HuH-7.5 (cell line): ENCODE measurements at regions not wholly inside any gene's neighbourhood (a gene's known extent, or its start where the extent isn't known, plus 50 kb on each side); places are given as distances from the start of the nearest gene placed in this dataset.

ENCODE experiments used
- DNase-seq: peaks from one replicate; pipeline ENCODE4 v3.0.0; 2011; ENCODE audit warnings: low spot score

- no peak for DNase-seq
These were observed 85.0 kb downstream of the NUF2 start for GRCh38 chr1:163406772-163407171.

GRCh38 chr1:163408262-163408661, 86.5 kb downstream of the NUF2 start:
- DNase-seq, result no peak

- no peak for DNase-seq
These were observed 88.6 kb downstream of the NUF2 start for GRCh38 chr1:163410073-163410999.

- DNase-seq, result no peak
These were observed 90.5 kb downstream of the NUF2 start for GRCh38 chr1:163412221-163412620.

GRCh38 chr1:163414778-163415177, 93.0 kb downstream of the NUF2 start:
- DNase-seq, result no peak

- DNase-seq, result no peak
These were observed 99.9 kb downstream of the NUF2 start for GRCh38 chr1:163421701-163422100.

- DNase-seq, result no peak
These were observed 101.1 kb downstream of the NUF2 start for GRCh38 chr1:163422738-163423404.

- no peak for DNase-seq
These were observed 104.9 kb downstream of the NUF2 start for GRCh38 chr1:163426505-163427251.

GRCh38 chr1:163427279-163427678, 105.5 kb downstream of the NUF2 start:
- no peak for DNase-seq

GRCh38 chr1:163436140-163436812, 114.5 kb downstream of the NUF2 start:
- DNase-seq, result no peak

GRCh38 chr1:163439471-163439870, 117.7 kb downstream of the NUF2 start:
- DNase-seq, result no peak

- no peak for DNase-seq
These were observed 118.3 kb downstream of the NUF2 start for GRCh38 chr1:163440090-163440489.

- no peak for DNase-seq
These were observed 120.6 kb downstream of the NUF2 start for GRCh38 chr1:163442231-163442879.

GRCh38 chr1:163442895-163443294, 121.1 kb downstream of the NUF2 start:
- no peak for DNase-seq

GRCh38 chr1:163443863-163444262, 122.1 kb downstream of the NUF2 start:
- no peak for DNase-seq

GRCh38 chr1:163444665-163445064, 122.9 kb downstream of the NUF2 start:
- DNase-seq, result no peak

GRCh38 chr1:163450986-163451385, 129.2 kb downstream of the NUF2 start:
- DNase-seq, result no peak

GRCh38 chr1:163459539-163459938, 137.8 kb downstream of the NUF2 start:
- no peak for DNase-seq

- no peak for DNase-seq
These were observed 145.5 kb downstream of the NUF2 start for GRCh38 chr1:163467289-163467688.

GRCh38 chr1:163471779-163472650, 150.3 kb downstream of the NUF2 start:
- no peak for DNase-seq
